HG02798 (cell line): ENCODE measurements at regions not wholly inside any gene's neighbourhood (a gene's known extent, or its start where the extent isn't known, plus 50 kb on each side); places are given as distances from the start of the nearest gene placed in this dataset.

ENCODE experiments used
- ATAC-seq: cut with Tn5 transposase; IDR thresholded peaks from one replicate; pipeline ENCODE4 v1.9.1; 2021; ENCODE audit warnings: mild to moderate bottlenecking; ENCODE audit not compliant: unreplicated experiment, poor library complexity

DNA sequence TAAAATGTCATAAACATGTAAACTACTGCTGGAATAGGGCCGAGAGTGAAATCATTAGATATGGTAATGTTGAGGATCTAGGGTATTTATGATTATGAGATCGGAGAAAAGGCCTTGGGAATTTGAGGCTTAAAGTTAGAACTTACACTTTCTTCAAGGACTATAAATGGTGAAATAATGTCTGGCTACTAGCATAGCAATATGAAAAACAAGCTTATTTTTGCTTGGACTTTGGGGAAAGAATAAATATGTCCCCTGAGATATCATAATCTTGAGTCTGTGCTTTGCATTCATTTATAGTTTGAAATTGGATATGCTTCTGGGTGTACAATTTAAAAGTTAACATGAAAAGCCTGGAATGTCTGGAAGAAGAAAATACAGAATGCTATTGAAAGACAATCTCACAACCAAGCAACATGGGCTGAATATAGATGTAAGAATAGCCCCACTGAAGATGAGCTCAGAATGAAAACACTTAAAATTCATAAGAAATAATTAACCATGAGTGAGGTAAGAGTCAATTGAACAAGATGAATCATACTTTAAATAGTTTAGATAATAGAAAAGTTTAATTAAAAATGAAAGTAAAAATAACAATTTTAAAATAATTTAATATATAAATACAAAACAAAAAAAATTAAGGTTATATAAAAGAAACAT is 1555.4 kb upstream of the MIR17HG start:
- no peak for ATAC-seq

DNA sequence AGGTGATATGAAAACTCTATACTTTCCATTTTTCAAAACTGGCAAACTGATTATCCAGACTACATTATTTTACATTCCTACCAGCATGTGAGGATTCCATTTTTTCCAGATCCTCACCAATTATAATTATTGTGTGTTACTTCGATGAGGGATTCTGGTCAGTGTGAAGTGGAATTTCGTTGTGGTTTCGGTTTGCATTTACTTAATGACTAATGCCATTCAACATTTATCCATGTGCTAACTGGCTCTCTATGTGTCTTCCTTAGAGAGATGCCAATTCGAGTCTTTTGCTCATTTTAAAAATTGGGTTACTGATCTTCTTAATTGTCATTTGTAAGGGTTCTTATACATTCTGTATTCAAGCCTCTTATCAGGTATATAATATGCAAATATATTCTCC is 1551.3 kb upstream of the MIR17HG start:
- no peak for ATAC-seq

DNA sequence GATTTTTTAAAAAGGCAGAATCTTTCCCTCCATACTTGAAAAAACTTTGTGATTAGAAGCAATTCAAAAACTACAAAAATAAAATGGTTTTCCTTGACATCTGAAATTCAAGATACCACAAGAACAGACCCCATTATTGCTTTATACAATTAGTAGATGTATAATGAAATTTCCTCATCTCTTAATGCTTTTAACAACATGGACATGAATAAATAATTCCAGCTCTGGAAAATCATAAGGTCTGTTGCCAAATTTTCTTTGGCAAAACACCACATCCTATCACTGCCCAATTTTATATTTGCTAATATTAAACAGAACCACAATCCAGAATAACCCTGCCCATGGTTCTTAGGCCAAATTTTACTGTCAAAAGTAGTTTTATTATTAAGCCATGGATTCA is 1543.6 kb upstream of the MIR17HG start:
- ATAC-seq, result no peak

DNA sequence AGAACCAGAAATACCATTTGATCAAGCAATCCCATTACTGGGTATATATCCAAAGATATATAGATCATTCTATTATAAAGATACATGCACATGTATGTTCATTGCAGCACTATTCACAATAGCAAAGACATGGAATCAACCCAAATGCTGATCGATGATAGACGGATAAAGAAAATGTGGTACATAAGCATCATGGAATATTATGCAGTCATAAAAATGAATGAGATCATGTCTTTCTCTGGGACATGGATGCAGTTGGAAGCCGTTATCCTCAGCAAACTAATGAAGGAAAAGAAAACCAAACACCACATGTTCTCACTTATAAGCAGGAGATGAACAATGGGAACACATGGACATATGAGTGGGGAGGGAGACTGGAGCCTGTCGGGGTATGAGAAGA is 1540.9 kb upstream of the MIR17HG start:
- ATAC-seq, result no peak

DNA sequence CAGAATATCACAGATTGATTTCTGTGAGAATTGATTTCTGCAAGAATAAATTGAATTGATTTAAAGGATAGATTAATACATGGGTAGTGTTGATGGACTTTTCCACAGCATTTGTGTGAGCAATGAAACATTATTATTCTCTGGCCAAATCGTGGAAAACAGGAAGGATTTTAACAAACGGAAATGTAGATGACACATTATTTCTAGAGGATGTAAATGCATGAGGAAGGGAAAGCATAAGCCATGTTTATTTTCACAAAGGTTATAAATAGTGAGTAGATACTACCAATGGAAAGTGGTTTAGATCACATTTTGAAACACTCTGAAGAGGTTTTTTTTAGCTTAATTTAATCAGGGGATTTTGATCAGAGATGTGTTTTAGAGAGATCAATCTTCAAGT is 1534.6 kb upstream of the MIR17HG start:
- no peak for ATAC-seq

DNA sequence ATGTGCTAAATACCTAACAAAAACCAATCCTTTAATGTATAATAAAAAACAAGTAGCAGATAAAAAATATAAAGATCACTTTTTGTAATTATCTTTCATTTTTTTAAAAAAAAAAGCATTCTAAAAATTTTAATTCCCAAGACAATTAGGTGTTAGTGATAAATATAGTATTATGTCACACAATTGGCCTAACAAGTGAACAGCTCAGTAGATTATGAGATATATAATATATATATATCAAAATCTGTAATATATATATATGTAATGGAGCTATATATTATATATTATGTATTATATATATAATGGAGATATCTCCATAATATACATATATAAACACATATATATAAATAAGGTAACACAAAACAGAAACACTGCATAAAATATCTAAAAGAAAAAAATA is 1531.1 kb upstream of the MIR17HG start:
- no peak for ATAC-seq

DNA sequence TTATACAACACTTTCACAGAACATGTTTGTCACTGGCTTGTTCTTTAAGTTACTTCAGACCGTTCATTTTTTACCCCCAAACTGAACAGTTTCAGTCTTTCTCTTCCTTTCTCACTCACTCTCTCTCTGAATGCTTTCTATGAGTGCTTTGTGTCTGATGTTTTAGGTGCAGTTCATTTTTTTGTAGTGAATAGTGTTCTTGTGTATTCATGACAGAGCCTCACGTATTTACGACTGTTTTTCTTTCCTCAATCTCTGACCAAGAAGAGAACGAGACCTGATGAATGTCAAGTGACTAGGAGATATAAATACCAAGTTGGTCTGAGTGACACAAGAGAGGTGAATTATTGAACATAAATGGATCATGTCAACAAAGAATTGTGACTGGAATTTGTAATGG is 1525.0 kb upstream of the MIR17HG start:
- no peak for ATAC-seq

DNA sequence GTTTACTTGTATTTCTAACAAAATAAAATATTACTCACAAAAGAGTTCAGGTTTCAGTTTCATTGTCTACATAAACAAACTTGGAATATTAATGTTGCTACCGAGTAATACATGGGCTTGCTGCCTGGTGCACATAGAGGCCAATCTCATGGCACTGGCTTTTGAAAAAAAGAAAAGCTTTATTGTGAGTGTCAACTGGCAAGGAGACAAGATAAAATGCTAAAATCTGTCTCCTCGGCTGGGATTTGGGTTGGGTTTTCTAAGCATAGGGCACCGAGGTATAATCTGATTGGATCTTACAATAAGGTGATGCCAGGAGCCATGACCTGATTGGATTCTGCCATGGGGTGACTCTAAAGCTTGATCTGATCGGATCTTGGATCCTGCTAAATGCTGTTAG is 1519.9 kb upstream of the MIR17HG start:
- ATAC-seq, result no peak

DNA sequence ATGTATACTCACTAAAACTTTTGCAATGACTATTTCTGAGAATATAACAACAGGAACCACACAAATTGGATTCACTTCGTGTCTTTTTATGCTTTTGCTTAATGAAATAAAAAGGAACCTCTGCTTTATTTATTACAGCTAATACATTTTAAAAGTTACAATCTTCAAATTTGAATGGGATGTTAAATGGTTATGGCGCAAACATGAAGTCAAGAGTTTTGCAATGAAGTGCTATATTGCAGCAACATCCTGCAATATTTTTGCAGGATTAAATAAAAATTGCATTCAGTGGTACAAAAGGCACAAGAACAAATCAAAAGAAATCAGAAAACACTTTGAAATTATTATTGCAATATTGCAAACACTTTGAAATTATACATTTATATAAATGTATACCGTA is 1519.0 kb upstream of the MIR17HG start:
- ATAC-seq, result no peak

DNA sequence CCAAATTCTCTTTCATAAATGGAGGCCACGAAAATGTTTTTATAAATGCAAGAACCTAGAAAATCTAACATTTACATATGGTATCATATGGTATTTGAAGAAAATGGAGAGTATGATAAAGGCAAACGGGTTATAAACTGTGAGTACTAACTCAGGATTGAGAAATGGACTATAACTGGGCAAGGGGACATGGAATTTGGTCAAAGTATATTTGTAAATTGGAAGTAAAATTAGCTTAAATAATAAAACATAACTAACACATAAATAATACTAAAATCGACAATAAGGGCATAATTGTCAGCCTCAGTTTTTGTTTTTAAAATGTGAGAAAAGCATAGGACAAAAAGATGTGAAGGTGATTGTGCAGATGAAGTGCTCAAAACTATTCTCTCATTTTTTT is 1516.3 kb upstream of the MIR17HG start:
- no peak for ATAC-seq

DNA sequence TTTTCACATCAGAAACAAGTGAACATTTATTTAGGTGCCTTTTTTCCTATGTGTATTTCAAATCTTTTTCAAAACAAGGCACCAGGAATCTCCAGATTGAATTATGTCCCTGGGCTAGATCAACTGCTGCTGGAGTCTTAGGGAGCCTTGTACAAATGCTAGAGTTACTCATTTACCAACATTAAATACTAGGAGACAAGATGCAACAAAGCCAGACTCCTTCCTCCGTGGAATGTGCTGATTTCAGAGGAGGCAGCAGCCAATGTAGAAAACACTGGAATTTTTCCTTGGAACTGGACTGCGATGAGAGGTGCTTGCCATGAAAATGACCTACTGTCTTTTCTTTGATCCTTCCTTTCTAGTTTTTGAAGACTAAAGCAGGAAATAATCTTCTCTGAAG is 1514.7 kb upstream of the MIR17HG start:
- no peak for ATAC-seq

DNA sequence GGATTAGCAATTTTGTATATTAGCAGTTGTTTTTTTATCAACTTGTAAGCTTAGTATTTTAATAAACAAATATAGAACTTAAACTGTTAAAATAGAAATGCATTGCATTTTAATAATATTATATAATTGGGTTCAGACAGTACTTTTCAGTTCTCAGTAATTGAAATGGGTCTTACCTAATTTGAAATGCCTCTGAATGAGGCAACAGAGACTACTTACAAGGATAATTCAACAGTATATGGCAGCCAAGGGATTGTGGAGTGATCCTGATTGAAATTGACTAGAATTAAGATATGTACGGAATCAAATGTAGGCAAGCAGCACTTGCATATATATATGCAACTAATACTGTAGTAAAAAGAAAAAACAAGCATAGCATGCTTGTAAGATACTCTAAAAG is 1503.9 kb upstream of the MIR17HG start:
- no peak for ATAC-seq

DNA sequence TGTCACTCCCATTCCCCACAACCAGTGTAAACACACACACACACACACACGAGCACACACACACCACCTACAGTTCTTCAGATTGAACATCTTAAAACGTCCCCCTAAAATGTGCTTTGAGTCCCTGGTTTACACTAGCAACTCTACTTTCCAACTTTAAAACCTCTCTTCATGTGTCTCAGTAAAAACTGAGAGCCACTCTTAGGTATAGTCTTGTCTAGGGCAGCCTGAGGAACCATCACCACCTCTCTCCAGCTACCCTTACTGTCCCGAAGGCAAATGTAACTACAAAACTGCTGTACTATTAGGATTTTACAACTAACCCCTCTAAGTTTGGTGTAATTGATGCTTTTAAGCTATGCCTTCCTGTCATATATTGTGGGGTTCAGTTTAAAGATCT is 1501.6 kb upstream of the MIR17HG start:
- ATAC-seq, result no peak

DNA sequence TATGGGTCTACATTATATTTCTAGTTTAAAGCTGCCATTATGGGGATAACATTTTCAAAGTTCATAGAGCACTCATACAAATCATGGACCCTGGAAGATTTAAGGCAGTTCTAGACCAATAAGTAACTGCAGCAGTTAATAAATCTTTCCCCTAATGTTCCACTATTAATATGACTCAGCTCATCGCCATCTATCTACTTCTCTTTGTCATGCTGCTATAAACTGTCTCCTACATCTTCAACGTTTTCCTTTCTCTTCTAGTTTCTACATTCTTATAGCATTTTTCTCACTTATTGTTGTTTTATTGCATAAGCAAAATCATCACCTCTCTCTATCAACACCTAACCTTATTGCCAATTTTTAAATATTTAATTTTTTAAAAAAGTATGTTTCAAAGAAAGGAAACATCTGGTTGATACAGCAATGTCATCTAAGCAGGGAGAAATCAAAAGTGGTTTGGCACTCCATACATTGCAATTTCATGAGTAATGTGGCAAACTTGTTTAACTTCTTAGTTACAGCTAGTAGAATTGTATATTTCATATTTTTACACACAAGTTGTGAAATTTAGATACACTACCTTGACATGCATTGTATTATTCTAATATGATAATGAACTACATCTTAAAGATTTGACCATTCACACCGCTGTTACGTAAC is 1500.4 kb upstream of the MIR17HG start:
- ATAC-seq, result no peak

DNA sequence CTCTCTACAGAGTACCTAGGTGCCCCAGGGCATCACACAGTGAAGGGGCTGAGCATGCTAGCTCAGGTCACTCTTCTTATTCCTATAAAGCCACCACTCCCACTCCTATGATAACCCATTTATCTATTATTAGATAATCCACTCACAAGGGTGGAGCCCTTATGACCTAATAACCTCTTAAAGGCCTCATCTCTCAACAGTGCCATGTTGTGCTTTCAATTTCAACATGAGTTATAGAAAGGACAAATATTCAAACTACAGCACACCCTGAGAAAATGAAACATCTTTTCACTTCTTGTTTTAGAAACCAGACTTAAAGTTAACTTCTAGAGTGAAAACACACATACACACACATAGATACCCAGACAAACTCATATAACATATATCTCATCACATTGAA is 1494.9 kb upstream of the MIR17HG start:
- no peak for ATAC-seq

DNA sequence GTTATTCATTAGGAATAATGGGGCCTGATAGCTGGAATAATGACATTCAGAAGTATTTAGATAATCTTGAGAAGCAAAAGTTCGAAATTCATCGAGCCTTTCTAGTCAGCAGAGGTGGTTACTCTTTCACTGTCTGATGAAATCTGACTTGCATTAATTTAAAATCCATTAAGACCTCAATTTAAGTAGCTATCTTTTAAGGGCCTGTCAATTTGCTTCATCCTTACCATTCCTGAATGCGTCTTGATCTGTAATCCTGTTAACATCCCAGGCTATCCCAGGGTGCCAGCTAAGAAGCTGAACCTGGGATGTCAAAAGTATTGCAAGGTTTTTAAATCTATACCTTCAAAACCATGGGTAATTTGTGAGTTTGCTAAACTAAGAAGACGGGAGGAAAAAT is 1491.0 kb upstream of the MIR17HG start:
- ATAC-seq, result no peak

DNA sequence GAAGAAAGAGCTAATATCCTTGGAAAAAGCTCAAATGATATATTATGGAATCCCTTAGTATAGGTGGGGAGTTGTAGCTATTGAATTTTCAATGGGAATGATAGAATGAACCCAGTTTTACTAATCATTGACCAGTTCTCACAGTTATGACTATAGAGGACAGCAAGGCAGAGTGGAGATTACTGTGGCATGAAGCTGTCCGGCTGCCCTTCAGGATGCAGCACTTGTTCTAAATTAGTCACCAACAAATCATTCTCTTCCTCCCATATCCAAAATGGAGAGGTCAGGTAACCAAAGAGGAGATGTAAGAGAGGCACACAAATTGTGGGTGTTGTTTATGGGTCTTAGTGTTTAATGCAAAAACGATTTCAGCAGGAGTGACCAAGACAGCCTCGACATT is 1490.0 kb upstream of the MIR17HG start:
- ATAC-seq, result no peak

DNA sequence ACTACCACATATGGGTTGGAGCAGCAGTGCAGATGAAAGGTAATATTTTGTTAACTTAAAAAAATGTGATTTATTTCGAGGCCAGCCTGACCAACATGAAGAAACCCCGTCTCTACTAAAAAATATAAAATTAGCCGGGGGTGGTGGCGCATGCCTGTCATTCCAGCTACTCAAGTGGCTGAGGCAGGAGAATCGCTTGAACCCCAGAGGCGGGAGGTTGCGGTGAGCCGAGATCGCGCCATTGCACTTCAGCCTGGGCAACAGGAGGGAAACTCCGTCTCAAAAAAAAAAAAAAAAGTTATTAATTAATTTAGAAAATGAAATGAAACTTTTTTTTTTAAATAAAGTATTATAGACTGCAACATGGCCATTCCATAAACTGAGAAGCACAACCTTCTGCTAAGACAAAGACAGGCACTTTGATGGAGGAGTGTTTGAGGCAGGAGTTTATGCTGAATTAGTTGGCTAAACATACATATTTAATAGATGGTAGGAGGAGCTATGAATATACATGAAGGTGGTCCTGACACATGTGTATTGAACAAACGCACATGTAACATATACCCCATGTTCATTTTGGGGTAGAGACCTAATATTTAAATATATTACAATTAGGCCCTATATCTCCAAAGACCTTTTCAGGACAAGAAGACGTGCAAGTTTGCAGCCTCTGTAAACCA is 1485.3 kb upstream of the MIR17HG start:
- no peak for ATAC-seq

DNA sequence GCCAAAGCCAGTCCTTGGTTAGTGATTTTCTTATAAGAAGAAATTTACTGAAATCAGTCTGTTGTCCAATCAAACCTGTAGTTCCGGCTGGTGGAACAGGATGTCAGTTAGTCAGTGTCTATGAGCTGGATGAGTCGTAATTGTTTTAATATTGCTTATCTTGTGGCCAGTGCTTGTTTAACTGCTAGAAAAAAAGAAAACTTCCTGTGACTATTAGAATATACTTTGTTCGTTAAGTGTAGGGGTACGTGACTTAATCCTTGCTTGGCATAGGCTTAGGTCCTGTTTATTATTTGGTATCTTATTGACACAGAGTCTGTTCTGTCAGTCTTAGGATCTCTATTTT is 1484.8 kb upstream of the MIR17HG start:
- ATAC-seq, result no peak

DNA sequence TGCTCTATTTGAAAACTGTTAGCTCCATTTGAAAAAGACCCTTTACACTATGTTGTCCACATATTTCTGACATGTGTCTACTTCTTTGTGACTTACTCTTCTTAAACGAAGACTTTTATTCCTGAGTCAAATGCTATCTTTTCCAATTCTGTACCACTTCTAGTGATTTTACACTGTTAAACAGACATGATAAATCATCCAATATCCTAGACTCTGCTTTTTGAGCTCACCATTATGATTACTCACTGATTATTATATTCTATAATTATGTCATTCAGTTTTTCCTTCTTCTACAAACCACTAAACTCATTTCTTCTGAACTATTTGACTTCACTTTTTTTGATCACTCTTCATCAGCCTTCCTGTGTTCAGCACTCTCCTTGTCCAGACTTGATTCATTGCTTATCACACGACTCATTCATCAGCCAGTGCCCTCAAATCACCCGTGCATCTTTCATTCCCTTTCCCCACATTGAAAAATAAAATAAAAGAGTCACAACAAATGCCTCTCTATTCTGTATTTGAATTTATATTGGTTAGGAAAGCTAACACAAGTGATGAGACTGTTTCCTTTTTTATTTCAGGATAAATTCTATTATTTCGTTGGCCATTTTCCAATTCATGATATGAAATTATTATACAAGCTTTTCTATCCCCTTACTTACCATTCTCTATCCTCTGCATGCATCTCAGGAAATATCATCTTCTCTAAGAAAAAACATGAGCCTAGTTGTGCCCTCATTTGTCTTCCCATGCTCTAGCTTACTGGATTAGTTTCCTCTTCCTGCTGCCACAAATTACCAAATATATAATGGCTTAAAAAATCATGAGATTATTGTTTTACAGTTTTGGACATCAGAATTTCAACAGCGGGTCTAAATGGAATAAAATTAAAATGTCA is 1482.1 kb upstream of the MIR17HG start:
- no peak for ATAC-seq

DNA sequence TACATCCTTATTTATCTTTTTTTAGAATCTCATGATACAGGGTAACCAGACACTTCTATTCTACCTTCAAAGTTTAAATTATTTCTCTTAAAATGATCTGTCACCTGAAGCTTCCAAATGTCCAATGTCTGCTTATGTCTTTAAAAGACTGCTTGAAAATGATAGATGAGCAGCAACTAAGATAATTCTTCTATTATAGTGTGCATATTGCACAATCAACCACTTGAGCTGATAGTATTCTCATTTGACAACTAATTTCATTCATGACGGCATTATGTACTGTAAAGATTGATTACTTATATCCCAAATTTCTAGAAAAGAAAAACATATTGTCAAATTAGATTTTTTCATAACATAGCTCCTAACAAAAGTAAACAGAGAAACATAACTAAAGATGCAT is 1478.2 kb upstream of the MIR17HG start:
- no peak for ATAC-seq
